ENCODE measurements at regions not wholly inside any gene's neighbourhood (a gene's known extent, or its start where the extent isn't known, plus 50 kb on each side); places are given as distances from the start of the nearest gene placed in this dataset.
"Not testable (repeated sequence)": the region's sequence is repeated elsewhere in the genome, so short reads cannot be mapped to it uniquely, and the experiment has no call there.

GRCh38 chr6:27568226-27568897 lies 95.5 kb upstream of the ZNF184 start:
- DNase-seq: no peak

GRCh38 chr6:27565839-27566779 lies 93.2 kb upstream of the ZNF184 start:
- DNase-seq: no peak

- DNase-seq: no peak
These were observed 89.1 kb upstream of the ZNF184 start for GRCh38 chr6:27562027-27562410.

- no peak for DNase-seq
These were observed 85.3 kb upstream of the ZNF184 start for GRCh38 chr6:27558028-27558724.

DNA sequence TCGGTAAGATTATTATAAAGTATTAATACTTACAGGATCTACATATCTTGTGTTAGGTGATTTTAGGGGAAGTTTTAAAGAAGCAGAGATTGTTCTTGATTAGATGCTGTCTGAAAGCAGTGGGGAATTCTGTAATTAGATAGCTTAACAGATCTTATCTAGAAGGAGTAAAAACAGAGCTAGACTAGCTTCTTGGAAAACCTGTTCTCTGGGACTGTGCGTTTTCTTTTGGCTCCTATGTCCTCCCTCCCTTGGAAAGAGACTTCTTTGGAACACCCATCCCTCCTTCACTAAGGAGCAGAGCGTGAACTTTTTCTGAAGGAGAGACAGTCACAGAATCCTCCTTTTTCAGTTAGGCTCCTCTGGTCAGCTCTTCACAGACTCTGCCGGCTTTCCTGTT lies 83.5 kb upstream of the ZNF184 start:
- DNase-seq: no peak

GRCh38 chr6:27553123-27553904 lies 80.4 kb upstream of the ZNF184 start:
- DNase-seq: no peak

GRCh38 chr6:27551607-27552006 lies 78.7 kb upstream of the ZNF184 start:
- no peak for DNase-seq

DNA sequence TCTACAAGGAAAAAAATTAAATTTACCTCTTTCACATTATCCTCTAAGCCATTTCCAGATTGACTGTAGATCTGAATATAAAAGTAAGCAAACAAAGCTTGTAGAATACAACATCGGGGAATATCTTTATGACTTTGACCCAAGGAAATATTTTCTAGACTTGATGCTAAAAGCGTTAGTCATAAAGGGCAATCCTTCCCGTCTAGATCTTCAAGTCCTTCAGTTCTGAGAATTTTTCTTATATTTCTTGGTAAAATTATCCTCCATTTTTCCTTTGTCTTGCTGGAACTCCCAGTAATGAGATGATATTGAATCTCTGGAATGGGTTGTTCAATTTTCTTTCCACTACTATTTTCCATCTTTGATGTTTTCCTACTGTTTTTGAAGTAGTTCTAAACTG lies 77.8 kb upstream of the ZNF184 start:
- no peak for DNase-seq

DNA sequence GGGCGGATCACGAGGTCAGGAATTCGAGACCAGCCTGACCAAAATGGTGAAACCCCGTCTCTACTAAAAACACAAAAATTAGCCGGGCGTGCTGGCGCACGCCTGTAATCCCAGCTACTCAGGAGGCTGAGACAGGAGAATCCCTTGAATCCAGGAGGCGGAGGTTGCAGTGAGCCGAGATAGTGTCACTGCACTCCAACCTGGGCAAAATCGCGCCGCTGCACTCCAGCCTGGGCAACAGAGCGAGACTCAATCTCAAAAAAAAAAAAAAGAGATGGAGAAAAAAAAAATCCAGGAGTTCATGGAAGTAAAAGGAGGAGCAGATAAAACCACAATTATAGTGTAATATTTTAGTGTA lies 76.3 kb upstream of the ZNF184 start:
- not testable (repeated sequence) for DNase-seq

GRCh38 chr6:27547157-27548075 lies 74.5 kb upstream of the ZNF184 start:
- DNase-seq: no peak

- no peak for DNase-seq
These were observed 73.6 kb upstream of the ZNF184 start for GRCh38 chr6:27546522-27546921.

GRCh38 chr6:27545271-27546046 lies 72.6 kb upstream of the ZNF184 start:
- no peak for DNase-seq

- DNase-seq: no peak
These were observed 71.8 kb upstream of the ZNF184 start for GRCh38 chr6:27544612-27545260.

DNA sequence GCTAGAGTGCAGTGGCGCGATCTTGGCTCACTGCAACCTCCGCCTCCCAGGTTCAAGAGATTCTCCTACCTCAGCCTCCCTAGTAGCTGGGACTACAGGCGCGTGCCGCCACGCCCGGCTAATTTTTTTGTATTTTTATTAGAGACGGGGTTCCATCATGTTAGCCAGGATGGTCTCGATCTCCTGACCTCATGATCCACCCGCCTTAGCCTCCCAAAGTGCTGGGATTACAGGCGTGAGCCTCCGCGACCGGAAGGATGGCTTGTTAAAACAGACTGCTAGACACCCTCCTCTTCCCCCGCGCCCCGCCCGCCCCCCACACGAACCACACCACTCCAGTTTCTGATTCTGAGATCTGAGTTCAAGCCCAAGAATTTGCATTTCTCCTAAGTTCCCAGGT lies 71.2 kb upstream of the ZNF184 start:
- DNase-seq: not testable (repeated sequence)

DNA sequence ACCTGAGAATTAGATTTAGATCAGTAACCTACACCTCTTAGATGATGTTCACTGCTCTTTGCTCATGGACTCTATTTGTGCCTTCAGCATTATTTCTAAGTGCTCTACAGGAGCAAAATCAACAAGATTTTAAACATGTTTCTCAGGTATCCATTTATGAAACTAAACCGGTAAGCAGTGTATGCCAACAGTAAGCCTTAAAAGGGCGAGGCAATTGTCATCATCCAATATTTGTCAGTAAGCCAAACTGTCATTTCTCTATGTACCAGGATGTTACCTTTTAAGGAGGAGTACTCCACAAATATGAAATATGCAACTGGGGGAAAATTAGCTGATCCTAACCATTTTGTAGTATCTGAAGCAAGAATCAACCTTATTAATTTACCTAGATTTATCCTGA lies 69.6 kb upstream of the ZNF184 start:
- DNase-seq: no peak

DNA sequence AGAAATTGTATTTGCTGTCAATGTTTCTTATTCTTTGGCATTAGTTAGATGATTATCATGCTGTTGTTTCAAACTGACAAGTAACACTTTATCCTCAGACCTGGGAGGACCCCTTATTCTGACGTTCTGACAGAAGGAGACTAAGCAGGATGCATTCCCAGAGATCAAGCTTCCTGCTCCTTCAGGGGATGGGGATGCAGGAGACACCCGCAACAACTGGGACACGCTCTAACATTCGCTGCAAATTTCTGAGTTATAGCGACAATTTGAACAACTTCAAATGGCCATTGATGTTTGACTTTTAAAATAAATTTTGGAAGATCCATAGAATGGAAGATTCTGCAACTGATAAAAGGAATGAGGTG lies 69.0 kb upstream of the ZNF184 start:
- DNase-seq: no peak

DNA sequence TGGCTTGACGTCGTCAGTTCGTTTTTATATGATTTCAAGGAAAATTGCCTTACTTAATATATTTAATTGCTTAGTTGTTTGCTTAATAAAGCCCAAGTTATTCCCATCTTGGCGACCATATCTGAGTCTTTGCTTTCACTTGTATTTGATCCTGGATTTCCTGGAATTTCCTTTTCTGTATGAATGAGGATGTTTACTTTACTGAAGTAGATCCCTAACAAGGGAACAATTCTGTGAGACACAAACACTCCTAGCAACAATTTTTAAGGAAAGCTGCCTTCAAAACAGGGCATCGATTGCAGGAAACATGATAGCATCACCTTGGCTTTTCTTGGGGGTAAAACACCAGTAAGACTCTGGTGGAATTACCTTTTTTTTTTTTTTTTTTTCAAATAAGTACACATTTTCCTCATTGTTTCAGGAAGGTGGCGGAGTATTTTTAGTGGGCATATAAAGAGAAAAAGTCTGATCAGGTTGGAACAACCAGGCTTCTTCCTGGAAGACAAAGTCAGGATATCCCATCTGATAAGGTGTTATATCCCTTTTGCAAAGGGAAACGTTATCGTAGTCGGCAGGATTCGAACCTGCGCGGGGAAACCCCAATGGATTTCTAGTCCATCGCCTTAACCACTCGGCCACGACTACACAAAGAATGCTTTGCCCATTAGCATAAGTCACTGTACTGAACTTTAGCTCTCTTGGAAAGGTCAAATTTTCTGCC lies 68.5 kb upstream of the ZNF184 start:
- DNase-seq: no peak

DNA sequence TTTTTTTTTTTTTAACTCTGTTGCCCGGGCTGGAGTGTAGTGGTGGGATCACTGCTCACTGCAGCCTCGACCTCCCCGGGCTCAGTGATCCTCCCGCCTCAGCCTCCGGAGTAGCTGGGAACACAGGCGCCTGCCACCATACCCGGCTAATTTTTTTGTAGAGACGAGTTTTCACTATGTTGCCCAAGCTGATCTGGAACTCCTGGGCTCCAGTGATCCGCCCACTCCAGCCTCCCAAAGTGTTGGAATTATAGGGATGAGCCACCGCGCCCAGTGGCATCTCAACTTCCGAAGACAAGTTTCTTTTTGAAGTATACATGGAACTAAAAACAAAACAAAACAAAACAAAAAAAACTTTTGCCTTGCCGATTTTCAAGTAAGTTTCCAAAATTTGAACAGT lies 66.6 kb upstream of the ZNF184 start:
- no peak for DNase-seq

DNA sequence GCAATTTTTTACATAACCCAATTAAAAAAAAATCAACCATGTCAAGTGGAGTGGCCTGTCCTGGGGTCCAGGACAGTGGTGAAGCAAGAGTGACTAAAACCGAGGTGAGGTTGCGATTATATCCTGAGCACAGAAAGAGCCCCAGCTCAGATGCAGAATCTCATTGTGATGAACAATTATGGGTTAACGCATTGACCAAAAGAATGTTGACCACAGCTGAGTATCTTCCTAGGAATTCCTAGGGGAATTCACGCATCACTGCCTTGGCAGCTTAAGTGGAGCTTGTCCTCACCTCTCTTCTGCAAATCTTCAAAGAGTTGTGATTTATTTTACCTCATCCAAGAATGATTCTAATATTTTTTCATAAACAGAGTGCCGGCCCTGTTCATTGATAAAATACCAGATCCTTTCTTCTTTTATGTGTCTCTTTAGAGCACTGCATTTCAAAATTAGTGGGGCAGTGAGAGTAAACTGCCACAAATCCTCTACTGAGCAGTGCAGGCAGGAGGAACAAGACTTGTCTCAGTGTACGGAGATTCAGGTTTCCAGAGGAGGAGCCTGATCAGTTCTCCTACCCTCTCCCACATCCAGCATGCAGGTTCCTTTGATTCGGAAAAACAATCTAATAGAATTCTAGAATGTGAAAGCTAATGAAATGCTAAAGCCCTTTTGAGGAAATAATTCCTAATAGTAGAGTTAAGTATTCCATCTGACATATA lies 60.1 kb upstream of the ZNF184 start:
- no peak for DNase-seq

Measured in NCI-H510A (cell line).